AML-193 (cell line): ENCODE measurements at regions not wholly inside any gene's neighbourhood (a gene's known extent, or its start where the extent isn't known, plus 50 kb on each side); places are given as distances from the start of the nearest gene placed in this dataset.

ENCODE experiments used
- DNase-seq, 2 experiments: peaks; one replicate each; lab custom pipeline; 2025; lab: John Stamatoyannopoulos, UW

GRCh38 chr12:4024701-4025100, 151.5 kb upstream of the PARP11 start:
- no peak for DNase-seq

- no peak for DNase-seq
Observed at GRCh38 chr12:4015225-4016091, 142.3 kb upstream of the PARP11 start.

GRCh38 chr12:4014858-4015224, 141.6 kb upstream of the PARP11 start:
- no peak for DNase-seq

- DNase-seq = no peak
Observed at GRCh38 chr12:4014444-4014843, 141.2 kb upstream of the PARP11 start.

GRCh38 chr12:4012977-4013968, 140.1 kb upstream of the PARP11 start:
- DNase-seq = no peak

- no peak for DNase-seq
Observed at GRCh38 chr12:4012073-4012472, 138.9 kb upstream of the PARP11 start.

GRCh38 chr12:4011597-4011996, 138.4 kb upstream of the PARP11 start:
- no peak for DNase-seq

GRCh38 chr12:4009979-4010704, 136.9 kb upstream of the PARP11 start:
- no peak for DNase-seq

GRCh38 chr12:4006743-4007142, 133.5 kb upstream of the PARP11 start:
- no peak for DNase-seq

GRCh38 chr12:4005851-4006430, 132.7 kb upstream of the PARP11 start:
- no peak for DNase-seq

- no peak for DNase-seq
Observed at GRCh38 chr12:4003576-4003975, 130.4 kb upstream of the PARP11 start.

- DNase-seq = no peak
Observed at GRCh38 chr12:4002601-4003000, 129.4 kb upstream of the PARP11 start.

- DNase-seq = peak in 1 of 2 experiments; percentile 1
Observed at GRCh38 chr12:4001841-4002240, 128.6 kb upstream of the PARP11 start.

GRCh38 chr12:4001031-4001430, 127.8 kb upstream of the PARP11 start:
- no peak for DNase-seq

GRCh38 chr12:3999904-4000303, 126.7 kb upstream of the PARP11 start:
- DNase-seq = no peak

GRCh38 chr12:3998968-3999792, 126.0 kb upstream of the PARP11 start:
- no peak for DNase-seq

GRCh38 chr12:3998397-3998796, 125.2 kb upstream of the PARP11 start:
- DNase-seq = no peak

GRCh38 chr12:3996322-3996721, 123.1 kb upstream of the PARP11 start:
- no peak for DNase-seq

GRCh38 chr12:3995306-3995705, 122.1 kb upstream of the PARP11 start:
- no peak for DNase-seq

- DNase-seq = no peak
Observed at GRCh38 chr12:3994500-3994899, 121.3 kb upstream of the PARP11 start.

GRCh38 chr12:3992945-3993344, 119.7 kb upstream of the PARP11 start:
- DNase-seq = no peak
